Progenitor cell of endocrine pancreas (in vitro differentiated cells): ENCODE measurements at regions not wholly inside any gene's neighbourhood (a gene's known extent, or its start where the extent isn't known, plus 50 kb on each side); places are given as distances from the start of the nearest gene placed in this dataset.

Source experiments
- DNase-seq: peaks from one replicate; pipeline ENCODE4 v3.0.0; 2021; ENCODE audit warnings: low spot score; ENCODE audit not compliant: unreplicated experiment
- H3K27ac Mint-ChIP-seq: 2 replicates; pipeline ENCODE4 v1.8.0; 2021; ENCODE audit warnings: mild to moderate bottlenecking, moderate library complexity, mixed read lengths
- H3K27me3 Mint-ChIP-seq: 2 replicates; pipeline ENCODE4 v1.8.0; 2021; ENCODE audit warnings: mixed read lengths
- H3K36me3 Mint-ChIP-seq: 2 replicates; pipeline ENCODE4 v1.8.0; 2022; ENCODE audit warnings: mixed read lengths; ENCODE audit not compliant: insufficient read depth
- H3K4me1 Mint-ChIP-seq: 2 replicates; pipeline ENCODE4 v1.8.0; 2021; ENCODE audit warnings: low read depth, mixed read lengths
- H3K4me3 Mint-ChIP-seq: 2 replicates; pipeline ENCODE4 v1.8.0; 2021; ENCODE audit warnings: low read depth, mild to moderate bottlenecking, moderate library complexity, mixed read lengths
- H3K9me3 Mint-ChIP-seq: 2 replicates; pipeline ENCODE4 v1.8.0; 2021; ENCODE audit warnings: low read depth, mixed read lengths
- CTCF ChIP-seq: fragments of 200-600 bp; sonication (generic); IDR thresholded peaks from one replicate; pipeline ENCODE4 v1.5.0; 2021; ENCODE audit warnings: antibody characterized with exemption, mild to moderate bottlenecking; ENCODE audit not compliant: unreplicated experiment

- Mint-ChIP-seq H3K4me3 (no peak overlapping the region), H3K27me3 (no peaks in the 10 kb centered on the region), H3K4me1 (peaks cover 3% of the 10 kb centered on the region), H3K27ac (no peak overlapping the region), H3K36me3 (no peaks in the 10 kb centered on the region), H3K9me3 (peaks cover 6% of the 10 kb centered on the region)
- no peak for DNase-seq
- TF ChIP-seq CTCF, result no peak
Observed at GRCh38 chr9:1198085-1198484, 147.9 kb downstream of the DMRT2 start.

GRCh38 chr9:1200847-1201251 lies 150.7 kb downstream of the DMRT2 start:
- Mint-ChIP-seq H3K4me3 (no peak overlapping the region), H3K36me3 (no peaks in the 10 kb centered on the region), H3K27me3 (no peaks in the 10 kb centered on the region), H3K4me1 (peaks cover 3% of the 10 kb centered on the region), H3K9me3 (peaks cover 6% of the 10 kb centered on the region), H3K27ac (no peak overlapping the region)
- no peak for TF ChIP-seq CTCF
- no peak for DNase-seq

- Mint-ChIP-seq H3K4me1 (peaks cover 3% of the 10 kb centered on the region), H3K4me3 (no peak overlapping the region), H3K27ac (no peak overlapping the region), H3K27me3 (no peaks in the 10 kb centered on the region), H3K9me3 (peaks cover 1% of the 10 kb centered on the region), H3K36me3 (no peaks in the 10 kb centered on the region)
- DNase-seq, result no peak
- no peak for TF ChIP-seq CTCF
Observed at GRCh38 chr9:1201262-1201661, 151.1 kb downstream of the DMRT2 start.

GRCh38 chr9:1201901-1202300 lies 151.7 kb downstream of the DMRT2 start:
- H3K9me3 Mint-ChIP-seq, result no peaks in the 10 kb centered on the region
- H3K4me3 Mint-ChIP-seq, result no peak overlapping the region
- no peaks in the 10 kb centered on the region for H3K36me3 Mint-ChIP-seq

GRCh38 chr9:1202512-1203280 lies 152.5 kb downstream of the DMRT2 start:
- no peak overlapping the region for H3K4me3 Mint-ChIP-seq
- peaks cover 3% of the 10 kb centered on the region for H3K4me1 Mint-ChIP-seq
- no peak for DNase-seq
- no peak overlapping the region for H3K27ac Mint-ChIP-seq
- H3K36me3 Mint-ChIP-seq, result no peaks in the 10 kb centered on the region
- no peak for TF ChIP-seq CTCF
- no peaks in the 10 kb centered on the region for H3K9me3 Mint-ChIP-seq
- H3K27me3 Mint-ChIP-seq, result no peaks in the 10 kb centered on the region

More at GRCh38 chr9:1201901-1202300, 151.7 kb downstream of the DMRT2 start:
- Mint-ChIP-seq H3K27ac (no peak overlapping the region), H3K27me3 (no peaks in the 10 kb centered on the region), H3K4me1 (peaks cover 3% of the 10 kb centered on the region)
- no peak for TF ChIP-seq CTCF
- DNase-seq, result no peak
